ENCODE measurements at regions not wholly inside any gene's neighbourhood (a gene's known extent, or its start where the extent isn't known, plus 50 kb on each side); places are given as distances from the start of the nearest gene placed in this dataset.

DNA sequence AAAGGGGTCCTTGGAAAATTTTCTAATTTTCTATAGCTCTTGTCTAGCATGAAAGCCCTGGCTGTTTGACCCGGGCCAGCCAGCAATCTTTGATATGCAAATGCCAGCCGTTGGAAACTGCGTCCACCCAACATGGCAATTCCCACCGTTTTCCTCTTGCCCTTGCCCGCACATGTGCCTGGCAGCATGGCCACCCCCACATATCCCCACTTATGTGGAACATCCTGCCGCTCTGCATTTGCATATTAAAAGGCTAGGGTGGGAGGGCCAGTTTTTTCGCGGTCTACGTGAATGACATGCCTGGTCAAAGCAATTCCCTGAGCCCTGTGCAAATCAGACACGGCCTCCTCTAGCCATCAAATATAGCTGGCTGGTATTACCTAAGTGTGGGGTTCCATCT lies 110.3 kb upstream of the TDRD3 start:
- TF ChIP-seq, protein P1, sequence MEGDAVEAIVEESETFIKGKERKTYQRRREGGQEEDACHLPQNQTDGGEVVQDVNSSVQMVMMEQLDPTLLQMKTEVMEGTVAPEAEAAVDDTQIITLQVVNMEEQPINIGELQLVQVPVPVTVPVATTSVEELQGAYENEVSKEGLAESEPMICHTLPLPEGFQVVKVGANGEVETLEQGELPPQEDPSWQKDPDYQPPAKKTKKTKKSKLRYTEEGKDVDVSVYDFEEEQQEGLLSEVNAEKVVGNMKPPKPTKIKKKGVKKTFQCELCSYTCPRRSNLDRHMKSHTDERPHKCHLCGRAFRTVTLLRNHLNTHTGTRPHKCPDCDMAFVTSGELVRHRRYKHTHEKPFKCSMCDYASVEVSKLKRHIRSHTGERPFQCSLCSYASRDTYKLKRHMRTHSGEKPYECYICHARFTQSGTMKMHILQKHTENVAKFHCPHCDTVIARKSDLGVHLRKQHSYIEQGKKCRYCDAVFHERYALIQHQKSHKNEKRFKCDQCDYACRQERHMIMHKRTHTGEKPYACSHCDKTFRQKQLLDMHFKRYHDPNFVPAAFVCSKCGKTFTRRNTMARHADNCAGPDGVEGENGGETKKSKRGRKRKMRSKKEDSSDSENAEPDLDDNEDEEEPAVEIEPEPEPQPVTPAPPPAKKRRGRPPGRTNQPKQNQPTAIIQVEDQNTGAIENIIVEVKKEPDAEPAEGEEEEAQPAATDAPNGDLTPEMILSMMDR (IDR thresholded peaks at IDR 0.05; ENCODE audit: poor library complexity, severe bottlenecking) = no peak
- TF ChIP-seq POLR2AphosphoS5 (IDR thresholded peaks at IDR 0.05) = no peak
- no peak for TF ChIP-seq EP300 (conservative IDR thresholded peaks at IDR 0.05; ENCODE audit: poor library complexity, severe bottlenecking)
- TF ChIP-seq, protein P2, sequence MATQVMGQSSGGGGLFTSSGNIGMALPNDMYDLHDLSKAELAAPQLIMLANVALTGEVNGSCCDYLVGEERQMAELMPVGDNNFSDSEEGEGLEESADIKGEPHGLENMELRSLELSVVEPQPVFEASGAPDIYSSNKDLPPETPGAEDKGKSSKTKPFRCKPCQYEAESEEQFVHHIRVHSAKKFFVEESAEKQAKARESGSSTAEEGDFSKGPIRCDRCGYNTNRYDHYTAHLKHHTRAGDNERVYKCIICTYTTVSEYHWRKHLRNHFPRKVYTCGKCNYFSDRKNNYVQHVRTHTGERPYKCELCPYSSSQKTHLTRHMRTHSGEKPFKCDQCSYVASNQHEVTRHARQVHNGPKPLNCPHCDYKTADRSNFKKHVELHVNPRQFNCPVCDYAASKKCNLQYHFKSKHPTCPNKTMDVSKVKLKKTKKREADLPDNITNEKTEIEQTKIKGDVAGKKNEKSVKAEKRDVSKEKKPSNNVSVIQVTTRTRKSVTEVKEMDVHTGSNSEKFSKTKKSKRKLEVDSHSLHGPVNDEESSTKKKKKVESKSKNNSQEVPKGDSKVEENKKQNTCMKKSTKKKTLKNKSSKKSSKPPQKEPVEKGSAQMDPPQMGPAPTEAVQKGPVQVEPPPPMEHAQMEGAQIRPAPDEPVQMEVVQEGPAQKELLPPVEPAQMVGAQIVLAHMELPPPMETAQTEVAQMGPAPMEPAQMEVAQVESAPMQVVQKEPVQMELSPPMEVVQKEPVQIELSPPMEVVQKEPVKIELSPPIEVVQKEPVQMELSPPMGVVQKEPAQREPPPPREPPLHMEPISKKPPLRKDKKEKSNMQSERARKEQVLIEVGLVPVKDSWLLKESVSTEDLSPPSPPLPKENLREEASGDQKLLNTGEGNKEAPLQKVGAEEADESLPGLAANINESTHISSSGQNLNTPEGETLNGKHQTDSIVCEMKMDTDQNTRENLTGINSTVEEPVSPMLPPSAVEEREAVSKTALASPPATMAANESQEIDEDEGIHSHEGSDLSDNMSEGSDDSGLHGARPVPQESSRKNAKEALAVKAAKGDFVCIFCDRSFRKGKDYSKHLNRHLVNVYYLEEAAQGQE (IDR thresholded peaks at IDR 0.05; ENCODE audit: borderline replicate concordance) = no peak
- no peak for TF ChIP-seq TAF1 (IDR thresholded peaks at IDR 0.05; ENCODE audit: low read depth)
- no peak for TF ChIP-seq RAD21 (conservative IDR thresholded peaks at IDR 0.05)
